HL-60 (cell line): ENCODE measurements at regions not wholly inside any gene's neighbourhood (a gene's known extent, or its start where the extent isn't known, plus 50 kb on each side); places are given as distances from the start of the nearest gene placed in this dataset.

Source experiments
- CTCF ChIP-seq: IDR thresholded peaks from one replicate; pipeline ENCODE4 v1.5.1; 2011; ENCODE audit warnings: low read length, control low read depth, inconsistent platforms; ENCODE audit not compliant: insufficient read depth
- REST ChIP-seq: IDR thresholded peaks from 2 replicates; pipeline ENCODE4 v1.6.1; 2012; ENCODE audit warnings: low read depth; ENCODE audit not compliant: insufficient replicate concordance

- TF ChIP-seq REST: no peak
- no peak for TF ChIP-seq CTCF
These were observed 116.9 kb upstream of the MRPS30 start for GRCh38 chr5:44691802-44692201.
